Stimulated activated CD8-positive, alpha-beta memory T cell treated with anti-CD3 and anti-CD28 coated beads, Interleukin-7, amount 100 ng/mL, for 48 hours (primary cell): ENCODE measurements at regions not wholly inside any gene's neighbourhood (a gene's known extent, or its start where the extent isn't known, plus 50 kb on each side); places are given as distances from the start of the nearest gene placed in this dataset.
A peak's percentile ranks its signal among the peaks of the same experiment; 100 is the strongest.

Experiments used
- DNase-seq, 2 donors: peaks; one replicate each; pipeline ENCODE4 v3.0.0-alpha.2; 2020; ENCODE audit warnings: low read depth in 1 of 2; ENCODE audit errors: extremely low read depth in 1 of 2

DNA sequence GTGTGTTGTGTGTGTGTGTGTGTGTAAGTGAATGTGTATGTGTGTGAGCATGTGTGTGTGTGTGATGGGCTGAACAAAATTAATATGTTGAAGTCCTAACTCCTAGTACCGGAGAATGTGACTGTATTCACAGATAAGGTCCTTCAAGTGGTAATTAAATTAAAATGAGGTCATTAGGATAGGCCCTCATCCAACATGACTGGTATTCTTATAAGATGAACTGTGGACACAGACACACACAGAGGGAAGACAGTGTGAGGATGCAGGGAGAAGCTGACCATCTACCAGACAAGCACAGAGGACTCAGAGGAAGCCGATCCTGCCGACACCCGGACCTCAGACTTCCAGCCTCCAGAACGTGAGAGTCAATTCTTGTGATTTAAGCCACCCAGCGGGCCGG lies 91.2 kb upstream of the PGBD5 start:
- no peak for DNase-seq

DNA sequence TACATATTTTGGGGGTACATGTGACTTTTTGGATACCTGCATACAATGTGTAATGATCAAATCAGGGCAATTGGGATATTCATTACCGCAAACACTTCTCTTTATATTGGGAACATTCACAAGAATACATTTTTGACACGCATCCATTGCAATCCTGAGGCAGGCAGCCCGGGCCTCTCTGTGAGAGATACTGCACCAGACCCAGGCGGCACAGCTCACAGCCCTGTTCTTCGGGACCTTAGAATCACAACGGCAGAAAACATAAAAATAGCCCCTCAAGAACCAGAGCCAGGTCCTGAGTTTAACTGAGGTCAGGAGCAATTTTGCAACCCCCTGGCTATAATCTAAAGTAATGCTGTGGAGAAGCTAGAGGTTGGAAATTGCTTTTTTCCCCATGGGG lies 90.8 kb upstream of the PGBD5 start:
- no peak for DNase-seq

GRCh38 chr1:230515451-230516145 lies 89.5 kb upstream of the PGBD5 start:
- no peak for DNase-seq

DNA sequence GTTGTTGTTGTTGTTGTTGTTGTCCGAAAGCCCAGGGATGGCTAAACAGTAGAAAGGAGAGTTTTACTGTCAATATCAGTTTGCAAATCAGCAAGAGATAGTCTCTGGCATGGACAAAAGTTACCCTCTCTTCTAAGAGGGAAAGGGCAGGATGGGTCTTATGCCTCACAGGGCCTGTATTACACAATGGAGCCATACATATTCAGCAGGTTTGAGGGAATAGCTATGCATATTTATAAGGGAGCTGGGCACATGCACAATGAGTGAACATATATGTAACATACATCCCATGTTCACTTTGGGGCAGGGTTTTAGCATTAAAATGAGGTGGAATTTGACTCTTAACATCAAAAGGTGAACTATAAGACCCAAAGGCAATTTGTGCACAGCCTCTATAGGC lies 84.4 kb upstream of the PGBD5 start:
- DNase-seq = no peak

- no peak for DNase-seq
These were observed 83.3 kb upstream of the PGBD5 start for GRCh38 chr1:230509281-230509977.

- DNase-seq = no peak
These were observed 81.7 kb upstream of the PGBD5 start for GRCh38 chr1:230507666-230508402.

- DNase-seq = no peak
These were observed 81.1 kb upstream of the PGBD5 start for GRCh38 chr1:230507236-230507635.

- no peak for DNase-seq
These were observed 80.3 kb upstream of the PGBD5 start for GRCh38 chr1:230506451-230506850.

DNA sequence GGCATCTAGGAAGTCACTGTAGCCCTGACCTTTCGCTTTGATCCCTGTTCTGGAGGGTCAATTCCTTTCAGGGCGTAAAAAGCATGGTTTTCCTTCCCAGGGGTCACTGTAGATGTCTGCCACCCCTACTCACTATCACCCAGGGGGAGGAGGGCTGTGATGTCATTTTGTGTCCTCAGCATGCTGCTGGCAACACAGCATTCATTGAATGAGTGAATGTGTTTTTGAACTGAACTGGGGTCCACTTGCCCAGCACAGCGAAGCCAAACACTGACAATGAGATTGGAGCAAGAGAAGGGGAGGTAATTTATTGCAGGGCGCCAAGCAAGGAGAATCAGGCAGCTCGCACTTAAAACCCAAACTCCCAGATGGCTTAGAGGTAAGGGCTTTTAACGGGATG lies 78.2 kb upstream of the PGBD5 start:
- DNase-seq = no peak

DNA sequence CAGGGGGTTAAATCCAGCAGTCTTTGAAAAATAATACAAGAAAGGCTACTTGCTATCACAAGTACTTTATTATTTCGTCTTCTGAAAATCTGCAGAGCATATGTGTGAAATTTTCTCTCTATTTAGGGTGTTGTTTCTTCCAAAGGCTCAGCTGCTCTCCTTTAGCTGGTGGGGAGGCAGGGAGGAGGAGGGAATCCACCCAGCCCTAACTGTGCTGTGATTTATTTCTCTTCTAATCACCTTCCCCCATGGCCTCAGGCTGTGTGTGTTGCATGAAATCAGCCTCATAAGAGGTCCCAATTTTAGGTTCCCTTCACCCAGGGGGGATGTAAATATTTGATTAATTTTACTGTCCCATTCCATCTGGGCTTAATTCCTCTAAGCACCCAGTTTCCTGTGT lies 77.6 kb upstream of the PGBD5 start:
- no peak for DNase-seq

GRCh38 chr1:230502996-230503395 lies 76.9 kb upstream of the PGBD5 start:
- DNase-seq = no peak

DNA sequence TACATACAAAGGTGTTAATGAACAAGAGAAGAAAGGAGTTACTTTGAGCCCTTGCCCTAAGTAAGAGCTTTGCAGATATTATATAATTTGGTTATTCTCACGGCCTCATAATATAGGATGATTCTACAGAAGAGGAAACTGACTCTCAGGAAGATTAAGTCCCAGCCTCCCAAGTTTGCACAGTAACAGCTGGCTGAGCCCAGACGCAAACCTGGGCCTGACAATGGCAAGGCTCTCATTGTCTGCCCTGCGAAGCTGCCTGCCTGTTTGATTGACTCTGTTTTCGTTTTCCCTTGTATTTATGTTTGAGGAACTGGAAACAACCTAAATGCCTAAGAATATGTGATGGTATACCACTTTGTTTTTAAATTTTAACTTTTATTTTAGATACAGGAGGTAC lies 76.2 kb upstream of the PGBD5 start:
- no peak for DNase-seq

GRCh38 chr1:230501849-230502248 lies 75.7 kb upstream of the PGBD5 start:
- no peak for DNase-seq

DNA sequence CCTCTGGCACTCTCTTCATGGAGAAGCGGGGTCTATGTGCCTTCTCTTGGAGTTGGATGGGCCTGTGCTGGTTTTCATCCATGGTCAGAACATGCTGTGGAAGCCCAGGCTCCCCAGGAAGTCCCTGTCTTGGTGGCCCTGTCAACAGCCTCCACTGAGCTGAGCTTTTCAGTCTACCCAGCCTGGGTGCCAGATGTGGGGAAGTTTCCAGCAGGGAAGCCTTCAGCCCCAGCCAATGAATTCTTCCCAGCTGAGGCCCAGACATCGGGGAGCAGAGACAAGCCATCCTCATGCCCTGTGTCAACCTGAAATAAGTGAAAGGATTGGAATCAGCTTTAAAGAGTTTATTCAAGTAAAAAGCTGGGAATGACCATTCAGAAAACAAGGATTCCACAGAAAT lies 75.1 kb upstream of the PGBD5 start:
- no peak for DNase-seq

- DNase-seq = no peak
These were observed 73.9 kb upstream of the PGBD5 start for GRCh38 chr1:230500063-230500462.

DNA sequence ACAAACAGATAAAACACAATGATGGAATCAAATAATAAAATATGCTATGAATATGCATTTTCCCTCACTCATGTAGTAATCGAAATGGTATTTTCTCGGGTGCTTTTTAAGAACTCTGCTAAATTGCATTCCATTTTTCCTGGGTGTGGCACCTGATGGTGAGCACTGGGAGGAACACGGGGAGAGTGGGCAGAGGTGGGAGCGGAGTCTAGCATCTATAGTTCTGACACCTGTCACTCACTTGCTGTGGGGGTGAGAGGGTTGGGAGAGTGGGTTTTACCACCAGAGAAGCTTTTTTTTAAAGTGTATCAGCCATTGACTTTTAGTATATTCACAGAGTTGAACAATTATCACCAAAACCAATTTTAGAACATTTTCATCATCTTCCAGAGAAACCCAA lies 73.4 kb upstream of the PGBD5 start:
- no peak for DNase-seq

- no peak for DNase-seq
These were observed 72.6 kb upstream of the PGBD5 start for GRCh38 chr1:230498704-230499103.

- no peak for DNase-seq
These were observed 70.3 kb upstream of the PGBD5 start for GRCh38 chr1:230496451-230496850.

GRCh38 chr1:230495891-230496385 lies 69.8 kb upstream of the PGBD5 start:
- DNase-seq = peak in 1 of 2 donors; percentile 13

- DNase-seq = no peak
These were observed 68.9 kb upstream of the PGBD5 start for GRCh38 chr1:230495076-230495475.

- no peak for DNase-seq
These were observed 68.4 kb upstream of the PGBD5 start for GRCh38 chr1:230494514-230494913.

DNA sequence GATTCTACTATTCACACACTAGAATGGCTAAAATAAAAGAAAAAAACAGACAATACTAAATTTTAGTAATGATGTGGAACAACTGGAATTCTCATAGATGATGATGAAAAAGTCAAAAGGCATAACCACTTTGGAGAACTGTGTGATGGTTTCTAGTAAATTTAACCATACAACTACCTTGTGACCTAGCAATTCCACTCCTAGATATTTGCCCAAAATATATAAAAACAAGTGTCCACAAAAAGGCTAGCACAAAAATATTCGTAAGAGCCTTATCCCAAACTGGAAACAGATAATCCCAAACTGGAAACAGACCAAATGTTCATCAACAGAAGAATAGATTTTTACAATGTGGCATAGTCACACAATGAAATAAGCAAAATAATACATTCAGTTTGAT lies 67.9 kb upstream of the PGBD5 start:
- no peak for DNase-seq
